Ishikawa (cell line): ENCODE measurements at regions not wholly inside any gene's neighbourhood (a gene's known extent, or its start where the extent isn't known, plus 50 kb on each side); places are given as distances from the start of the nearest gene placed in this dataset.

Experiments used
- CEBPB ChIP-seq: IDR thresholded peaks from 2 replicates; pipeline ENCODE4 v1.6.1; 2012
- MAX ChIP-seq: IDR thresholded peaks from 2 replicates; pipeline ENCODE4 v1.6.1; 2012
- RAD21 ChIP-seq: IDR thresholded peaks from 2 replicates; pipeline ENCODE4 v1.6.1; 2012; ENCODE audit warnings: low read depth
- TEAD4 ChIP-seq: IDR thresholded peaks from 2 replicates; pipeline ENCODE4 v1.6.1; 2012

GRCh38 chr4:28784188-28784587 is 1923.5 kb downstream of the STIM2 start:
- no peak for TF ChIP-seq TEAD4
- TF ChIP-seq MAX = no peak
- TF ChIP-seq RAD21 = no peak
- no peak for TF ChIP-seq CEBPB
